SH-SY5Y (cell line): ENCODE measurements at regions not wholly inside any gene's neighbourhood (a gene's known extent, or its start where the extent isn't known, plus 50 kb on each side); places are given as distances from the start of the nearest gene placed in this dataset.

Experiments used
- GATA2 ChIP-seq: IDR thresholded peaks from 2 replicates; pipeline ENCODE4 v1.6.1; 2011; ENCODE audit warnings: mild to moderate bottlenecking, low read depth, low read length
- GATA3 ChIP-seq: IDR thresholded peaks from 2 replicates; pipeline ENCODE4 v1.6.1; 2011; ENCODE audit warnings: low read depth, mild to moderate bottlenecking, low read length, moderate library complexity

GRCh38 chr3:182703233-182703632 lies 90.1 kb upstream of the ATP11B start:
- TF ChIP-seq GATA2 (no peak), GATA3 (no peak)
